ENCODE measurements at regions not wholly inside any gene's neighbourhood (a gene's known extent, or its start where the extent isn't known, plus 50 kb on each side); places are given as distances from the start of the nearest gene placed in this dataset.

DNA sequence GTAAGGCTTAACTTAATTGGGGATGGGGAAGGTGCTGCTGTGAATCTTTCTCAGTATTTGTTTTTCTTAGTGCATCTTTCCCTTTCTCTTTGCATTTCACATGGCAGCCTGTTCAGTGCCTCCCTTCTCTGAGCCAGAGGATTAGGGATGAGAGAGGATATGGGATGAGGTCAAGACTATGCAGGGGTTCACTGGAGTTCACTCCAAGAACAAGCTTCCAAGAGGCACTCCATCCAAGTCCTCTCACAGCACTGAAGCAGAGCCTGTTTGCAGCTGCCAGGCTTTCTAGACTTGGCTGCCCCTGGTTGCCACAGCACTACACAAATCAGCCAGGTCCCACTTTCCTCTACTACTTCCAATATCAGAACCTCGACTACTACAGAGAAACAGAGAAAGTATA is 80.3 kb upstream of the GYPC start:
- Histone ChIP-seq H3K9me2 (ENCODE audit: insufficient read depth) (peaks cover 4% of the 10 kb centered on the region; the same call in 1 of the 2 replicates), H3K27me3 (ENCODE audit: insufficient read depth) (no peaks in the 10 kb centered on the region), H3K27ac (ENCODE audit: low read depth) (no peak overlapping the region), H3K36me3 (ENCODE audit: insufficient read depth) (no peaks in the 10 kb centered on the region), H3K4me1 (ENCODE audit: insufficient read depth) (no peaks in the 10 kb centered on the region), H4K20me1 (replicated peaks; ENCODE audit: insufficient read depth) (no peaks in the 10 kb centered on the region), H3K4me3 (no peak overlapping the region), H3K79me2 (replicated peaks; ENCODE audit: insufficient read depth) (no peaks in the 10 kb centered on the region), H3K4me2 (no peak overlapping the region), H3F3A (replicated peaks; ENCODE audit: low read depth) (no peaks in the 10 kb centered on the region), H2AFZ (no peak overlapping the region)
- DNase-seq (ENCODE audit: low spot score) (no peak), ATAC-seq (no peak)
- Mint-ChIP-seq H3K9me3 (no peaks in the 10 kb centered on the region), H3K27me3 (ENCODE audit: insufficient read depth, low read depth, poor library complexity) (no peaks in the 10 kb centered on the region), H3K27ac (no peak overlapping the region), H3K4me3 (no peak overlapping the region), H3K36me3 (ENCODE audit: low read depth) (no peaks in the 10 kb centered on the region), H3K4me1 (no peaks in the 10 kb centered on the region)
- TF ChIP-seq, protein P1, sequence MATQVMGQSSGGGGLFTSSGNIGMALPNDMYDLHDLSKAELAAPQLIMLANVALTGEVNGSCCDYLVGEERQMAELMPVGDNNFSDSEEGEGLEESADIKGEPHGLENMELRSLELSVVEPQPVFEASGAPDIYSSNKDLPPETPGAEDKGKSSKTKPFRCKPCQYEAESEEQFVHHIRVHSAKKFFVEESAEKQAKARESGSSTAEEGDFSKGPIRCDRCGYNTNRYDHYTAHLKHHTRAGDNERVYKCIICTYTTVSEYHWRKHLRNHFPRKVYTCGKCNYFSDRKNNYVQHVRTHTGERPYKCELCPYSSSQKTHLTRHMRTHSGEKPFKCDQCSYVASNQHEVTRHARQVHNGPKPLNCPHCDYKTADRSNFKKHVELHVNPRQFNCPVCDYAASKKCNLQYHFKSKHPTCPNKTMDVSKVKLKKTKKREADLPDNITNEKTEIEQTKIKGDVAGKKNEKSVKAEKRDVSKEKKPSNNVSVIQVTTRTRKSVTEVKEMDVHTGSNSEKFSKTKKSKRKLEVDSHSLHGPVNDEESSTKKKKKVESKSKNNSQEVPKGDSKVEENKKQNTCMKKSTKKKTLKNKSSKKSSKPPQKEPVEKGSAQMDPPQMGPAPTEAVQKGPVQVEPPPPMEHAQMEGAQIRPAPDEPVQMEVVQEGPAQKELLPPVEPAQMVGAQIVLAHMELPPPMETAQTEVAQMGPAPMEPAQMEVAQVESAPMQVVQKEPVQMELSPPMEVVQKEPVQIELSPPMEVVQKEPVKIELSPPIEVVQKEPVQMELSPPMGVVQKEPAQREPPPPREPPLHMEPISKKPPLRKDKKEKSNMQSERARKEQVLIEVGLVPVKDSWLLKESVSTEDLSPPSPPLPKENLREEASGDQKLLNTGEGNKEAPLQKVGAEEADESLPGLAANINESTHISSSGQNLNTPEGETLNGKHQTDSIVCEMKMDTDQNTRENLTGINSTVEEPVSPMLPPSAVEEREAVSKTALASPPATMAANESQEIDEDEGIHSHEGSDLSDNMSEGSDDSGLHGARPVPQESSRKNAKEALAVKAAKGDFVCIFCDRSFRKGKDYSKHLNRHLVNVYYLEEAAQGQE (IDR thresholded peaks at IDR 0.05; ENCODE audit: unreplicated experiment) = no peak
- TF ChIP-seq, protein P2, sequence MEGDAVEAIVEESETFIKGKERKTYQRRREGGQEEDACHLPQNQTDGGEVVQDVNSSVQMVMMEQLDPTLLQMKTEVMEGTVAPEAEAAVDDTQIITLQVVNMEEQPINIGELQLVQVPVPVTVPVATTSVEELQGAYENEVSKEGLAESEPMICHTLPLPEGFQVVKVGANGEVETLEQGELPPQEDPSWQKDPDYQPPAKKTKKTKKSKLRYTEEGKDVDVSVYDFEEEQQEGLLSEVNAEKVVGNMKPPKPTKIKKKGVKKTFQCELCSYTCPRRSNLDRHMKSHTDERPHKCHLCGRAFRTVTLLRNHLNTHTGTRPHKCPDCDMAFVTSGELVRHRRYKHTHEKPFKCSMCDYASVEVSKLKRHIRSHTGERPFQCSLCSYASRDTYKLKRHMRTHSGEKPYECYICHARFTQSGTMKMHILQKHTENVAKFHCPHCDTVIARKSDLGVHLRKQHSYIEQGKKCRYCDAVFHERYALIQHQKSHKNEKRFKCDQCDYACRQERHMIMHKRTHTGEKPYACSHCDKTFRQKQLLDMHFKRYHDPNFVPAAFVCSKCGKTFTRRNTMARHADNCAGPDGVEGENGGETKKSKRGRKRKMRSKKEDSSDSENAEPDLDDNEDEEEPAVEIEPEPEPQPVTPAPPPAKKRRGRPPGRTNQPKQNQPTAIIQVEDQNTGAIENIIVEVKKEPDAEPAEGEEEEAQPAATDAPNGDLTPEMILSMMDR (conservative IDR thresholded peaks at IDR 0.05; ENCODE audit: low read depth in 2 of 2) = no peak
- no peak for TF ChIP-seq ZNF114 (CRISPR knock-in tag; IDR thresholded peaks at IDR 0.05)
- TF ChIP-seq, protein P3, sequence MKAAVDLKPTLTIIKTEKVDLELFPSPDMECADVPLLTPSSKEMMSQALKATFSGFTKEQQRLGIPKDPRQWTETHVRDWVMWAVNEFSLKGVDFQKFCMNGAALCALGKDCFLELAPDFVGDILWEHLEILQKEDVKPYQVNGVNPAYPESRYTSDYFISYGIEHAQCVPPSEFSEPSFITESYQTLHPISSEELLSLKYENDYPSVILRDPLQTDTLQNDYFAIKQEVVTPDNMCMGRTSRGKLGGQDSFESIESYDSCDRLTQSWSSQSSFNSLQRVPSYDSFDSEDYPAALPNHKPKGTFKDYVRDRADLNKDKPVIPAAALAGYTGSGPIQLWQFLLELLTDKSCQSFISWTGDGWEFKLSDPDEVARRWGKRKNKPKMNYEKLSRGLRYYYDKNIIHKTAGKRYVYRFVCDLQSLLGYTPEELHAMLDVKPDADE (IDR thresholded peaks at IDR 0.05) = no peak
- TF ChIP-seq EZH2 (IDR thresholded peaks at IDR 0.05; ENCODE audit: low read depth, unreplicated experiment) = no peak
- TF ChIP-seq POLR2AphosphoS5 (IDR thresholded peaks at IDR 0.05; ENCODE audit: low read depth) = no peak
- TF ChIP-seq STAT1 (IDR thresholded peaks at IDR 0.05; ENCODE audit: unreplicated experiment) = no peak
- TF ChIP-seq, protein P4, sequence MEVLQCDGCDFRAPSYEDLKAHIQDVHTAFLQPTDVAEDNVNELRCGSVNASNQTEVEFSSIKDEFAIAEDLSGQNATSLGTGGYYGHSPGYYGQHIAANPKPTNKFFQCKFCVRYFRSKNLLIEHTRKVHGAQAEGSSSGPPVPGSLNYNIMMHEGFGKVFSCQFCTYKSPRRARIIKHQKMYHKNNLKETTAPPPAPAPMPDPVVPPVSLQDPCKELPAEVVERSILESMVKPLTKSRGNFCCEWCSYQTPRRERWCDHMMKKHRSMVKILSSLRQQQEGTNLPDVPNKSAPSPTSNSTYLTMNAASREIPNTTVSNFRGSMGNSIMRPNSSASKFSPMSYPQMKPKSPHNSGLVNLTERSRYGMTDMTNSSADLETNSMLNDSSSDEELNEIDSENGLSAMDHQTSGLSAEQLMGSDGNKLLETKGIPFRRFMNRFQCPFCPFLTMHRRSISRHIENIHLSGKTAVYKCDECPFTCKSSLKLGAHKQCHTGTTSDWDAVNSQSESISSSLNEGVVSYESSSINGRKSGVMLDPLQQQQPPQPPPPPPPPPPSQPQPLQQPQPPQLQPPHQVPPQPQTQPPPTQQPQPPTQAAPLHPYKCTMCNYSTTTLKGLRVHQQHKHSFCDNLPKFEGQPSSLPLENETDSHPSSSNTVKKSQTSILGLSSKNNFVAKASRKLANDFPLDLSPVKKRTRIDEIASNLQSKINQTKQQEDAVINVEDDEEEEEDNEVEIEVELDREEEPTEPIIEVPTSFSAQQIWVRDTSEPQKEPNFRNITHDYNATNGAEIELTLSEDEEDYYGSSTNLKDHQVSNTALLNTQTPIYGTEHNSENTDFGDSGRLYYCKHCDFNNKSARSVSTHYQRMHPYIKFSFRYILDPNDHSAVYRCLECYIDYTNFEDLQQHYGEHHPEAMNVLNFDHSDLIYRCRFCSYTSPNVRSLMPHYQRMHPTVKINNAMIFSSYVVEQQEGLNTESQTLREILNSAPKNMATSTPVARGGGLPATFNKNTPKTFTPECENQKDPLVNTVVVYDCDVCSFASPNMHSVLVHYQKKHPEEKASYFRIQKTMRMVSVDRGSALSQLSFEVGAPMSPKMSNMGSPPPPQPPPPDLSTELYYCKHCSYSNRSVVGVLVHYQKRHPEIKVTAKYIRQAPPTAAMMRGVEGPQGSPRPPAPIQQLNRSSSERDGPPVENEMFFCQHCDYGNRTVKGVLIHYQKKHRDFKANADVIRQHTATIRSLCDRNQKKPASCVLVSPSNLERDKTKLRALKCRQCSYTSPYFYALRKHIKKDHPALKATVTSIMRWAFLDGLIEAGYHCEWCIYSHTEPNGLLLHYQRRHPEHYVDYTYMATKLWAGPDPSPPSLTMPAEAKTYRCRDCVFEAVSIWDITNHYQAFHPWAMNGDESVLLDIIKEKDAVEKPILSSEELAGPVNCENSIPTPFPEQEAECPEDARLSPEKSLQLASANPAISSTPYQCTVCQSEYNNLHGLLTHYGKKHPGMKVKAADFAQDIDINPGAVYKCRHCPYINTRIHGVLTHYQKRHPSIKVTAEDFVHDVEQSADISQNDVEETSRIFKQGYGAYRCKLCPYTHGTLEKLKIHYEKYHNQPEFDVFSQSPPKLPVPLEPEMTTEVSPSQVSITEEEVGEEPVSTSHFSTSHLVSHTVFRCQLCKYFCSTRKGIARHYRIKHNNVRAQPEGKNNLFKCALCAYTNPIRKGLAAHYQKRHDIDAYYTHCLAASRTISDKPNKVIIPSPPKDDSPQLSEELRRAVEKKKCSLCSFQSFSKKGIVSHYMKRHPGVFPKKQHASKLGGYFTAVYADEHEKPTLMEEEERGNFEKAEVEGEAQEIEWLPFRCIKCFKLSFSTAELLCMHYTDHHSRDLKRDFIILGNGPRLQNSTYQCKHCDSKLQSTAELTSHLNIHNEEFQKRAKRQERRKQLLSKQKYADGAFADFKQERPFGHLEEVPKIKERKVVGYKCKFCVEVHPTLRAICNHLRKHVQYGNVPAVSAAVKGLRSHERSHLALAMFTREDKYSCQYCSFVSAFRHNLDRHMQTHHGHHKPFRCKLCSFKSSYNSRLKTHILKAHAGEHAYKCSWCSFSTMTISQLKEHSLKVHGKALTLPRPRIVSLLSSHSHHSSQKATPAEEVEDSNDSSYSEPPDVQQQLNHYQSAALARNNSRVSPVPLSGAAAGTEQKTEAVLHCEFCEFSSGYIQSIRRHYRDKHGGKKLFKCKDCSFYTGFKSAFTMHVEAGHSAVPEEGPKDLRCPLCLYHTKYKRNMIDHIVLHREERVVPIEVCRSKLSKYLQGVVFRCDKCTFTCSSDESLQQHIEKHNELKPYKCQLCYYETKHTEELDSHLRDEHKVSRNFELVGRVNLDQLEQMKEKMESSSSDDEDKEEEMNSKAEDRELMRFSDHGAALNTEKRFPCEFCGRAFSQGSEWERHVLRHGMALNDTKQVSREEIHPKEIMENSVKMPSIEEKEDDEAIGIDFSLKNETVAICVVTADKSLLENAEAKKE (CRISPR knock-in tag; IDR thresholded peaks at IDR 0.05) = no peak
- no peak for TF ChIP-seq ZNF331 (CRISPR knock-in tag; IDR thresholded peaks at IDR 0.05; ENCODE audit: low read depth)
- no peak for TF ChIP-seq JUNB (IDR thresholded peaks at IDR 0.05; ENCODE audit: unreplicated experiment)
- no peak for TF ChIP-seq NANOG (IDR thresholded peaks at IDR 0.05; ENCODE audit: borderline replicate concordance)
- no peak for TF ChIP-seq EZH2phosphoT487 (IDR thresholded peaks at IDR 0.05; ENCODE audit: unreplicated experiment)
- no peak for TF ChIP-seq CREB1 (CRISPR knock-in tag; IDR thresholded peaks at IDR 0.05; ENCODE audit: low read depth)
